Right lobe of liver (tissue), 4 donors: ENCODE measurements at regions not wholly inside any gene's neighbourhood (a gene's known extent, or its start where the extent isn't known, plus 50 kb on each side); places are given as distances from the start of the nearest gene placed in this dataset.

Experiments used
- POLR2A ChIP-seq: fragments of 450-650 bp; IDR thresholded peaks from one replicate; pipeline ENCODE4 v1.6.1; 2017; ENCODE audit warnings: antibody characterized with exemption, mild to moderate bottlenecking
- TF ChIP-seq, protein P1 (sequence below), 4 donors: fragments of 200-600 bp in 3 of 4; fragments of 450-650 bp in 1 of 4; IDR thresholded peaks; one replicate each; pipeline versions ENCODE4 v1.5.1 to v1.8.0; 2016 to 2022; ENCODE audit warnings: antibody characterized with exemption in 4 of 4, mild to moderate bottlenecking in 2 of 4
- donor health status: DM: no; HTN: no; CAD: no.
- donor health status: DM: no; HTN: no; CAD: no.
- donor health status: DM: no; HTN: yes; CAD: no.

DNA sequence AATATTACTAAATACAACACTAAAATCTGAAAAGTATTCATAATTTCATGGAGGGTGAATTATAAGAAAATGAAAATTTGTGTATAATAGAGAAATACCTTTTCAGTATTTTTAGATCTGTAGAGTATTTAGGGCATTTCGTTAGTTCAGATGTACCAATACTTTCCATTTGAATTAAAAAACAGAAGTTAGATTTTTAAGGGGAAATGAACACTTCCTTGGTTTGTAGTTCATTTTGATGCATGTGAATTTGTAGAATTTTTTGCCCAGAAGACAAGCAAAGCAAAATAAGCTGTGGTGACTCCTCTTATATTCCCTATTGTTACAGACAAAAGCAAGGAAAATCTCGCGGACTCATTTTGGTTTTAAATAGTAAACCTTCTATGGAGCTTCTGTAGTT lies 209.0 kb upstream of the RPS23 start:
- TF ChIP-seq, protein P1, sequence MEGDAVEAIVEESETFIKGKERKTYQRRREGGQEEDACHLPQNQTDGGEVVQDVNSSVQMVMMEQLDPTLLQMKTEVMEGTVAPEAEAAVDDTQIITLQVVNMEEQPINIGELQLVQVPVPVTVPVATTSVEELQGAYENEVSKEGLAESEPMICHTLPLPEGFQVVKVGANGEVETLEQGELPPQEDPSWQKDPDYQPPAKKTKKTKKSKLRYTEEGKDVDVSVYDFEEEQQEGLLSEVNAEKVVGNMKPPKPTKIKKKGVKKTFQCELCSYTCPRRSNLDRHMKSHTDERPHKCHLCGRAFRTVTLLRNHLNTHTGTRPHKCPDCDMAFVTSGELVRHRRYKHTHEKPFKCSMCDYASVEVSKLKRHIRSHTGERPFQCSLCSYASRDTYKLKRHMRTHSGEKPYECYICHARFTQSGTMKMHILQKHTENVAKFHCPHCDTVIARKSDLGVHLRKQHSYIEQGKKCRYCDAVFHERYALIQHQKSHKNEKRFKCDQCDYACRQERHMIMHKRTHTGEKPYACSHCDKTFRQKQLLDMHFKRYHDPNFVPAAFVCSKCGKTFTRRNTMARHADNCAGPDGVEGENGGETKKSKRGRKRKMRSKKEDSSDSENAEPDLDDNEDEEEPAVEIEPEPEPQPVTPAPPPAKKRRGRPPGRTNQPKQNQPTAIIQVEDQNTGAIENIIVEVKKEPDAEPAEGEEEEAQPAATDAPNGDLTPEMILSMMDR (IDR thresholded peaks at IDR 0.05), result no peak
- no peak for TF ChIP-seq POLR2A
